ENCODE measurements at regions not wholly inside any gene's neighbourhood (a gene's known extent, or its start where the extent isn't known, plus 50 kb on each side); places are given as distances from the start of the nearest gene placed in this dataset.

GRCh38 chr16:35234679-35235078 lies 1775.3 kb downstream of the TP53TG3F start:
- no peak for TF ChIP-seq YY1 (IDR thresholded peaks at IDR 0.05; ENCODE audit: extremely low read depth, insufficient replicate concordance, low read depth, low read length)
- TF ChIP-seq, protein P1, sequence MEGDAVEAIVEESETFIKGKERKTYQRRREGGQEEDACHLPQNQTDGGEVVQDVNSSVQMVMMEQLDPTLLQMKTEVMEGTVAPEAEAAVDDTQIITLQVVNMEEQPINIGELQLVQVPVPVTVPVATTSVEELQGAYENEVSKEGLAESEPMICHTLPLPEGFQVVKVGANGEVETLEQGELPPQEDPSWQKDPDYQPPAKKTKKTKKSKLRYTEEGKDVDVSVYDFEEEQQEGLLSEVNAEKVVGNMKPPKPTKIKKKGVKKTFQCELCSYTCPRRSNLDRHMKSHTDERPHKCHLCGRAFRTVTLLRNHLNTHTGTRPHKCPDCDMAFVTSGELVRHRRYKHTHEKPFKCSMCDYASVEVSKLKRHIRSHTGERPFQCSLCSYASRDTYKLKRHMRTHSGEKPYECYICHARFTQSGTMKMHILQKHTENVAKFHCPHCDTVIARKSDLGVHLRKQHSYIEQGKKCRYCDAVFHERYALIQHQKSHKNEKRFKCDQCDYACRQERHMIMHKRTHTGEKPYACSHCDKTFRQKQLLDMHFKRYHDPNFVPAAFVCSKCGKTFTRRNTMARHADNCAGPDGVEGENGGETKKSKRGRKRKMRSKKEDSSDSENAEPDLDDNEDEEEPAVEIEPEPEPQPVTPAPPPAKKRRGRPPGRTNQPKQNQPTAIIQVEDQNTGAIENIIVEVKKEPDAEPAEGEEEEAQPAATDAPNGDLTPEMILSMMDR (IDR thresholded peaks at IDR 0.05 in 2 of 3, conservative IDR thresholded peaks at IDR 0.05 in 1 of 3; ENCODE audit: borderline replicate concordance in 1 of 3, insufficient read depth in 1 of 3, low read depth in 2 of 3, low read length in 2 of 3), result no peak
- no peak for TF ChIP-seq EZH2phosphoT487 (IDR thresholded peaks at IDR 0.05; ENCODE audit: borderline replicate concordance)

All from HCT116 (cell line).